ENCODE measurements at regions not wholly inside any gene's neighbourhood (a gene's known extent, or its start where the extent isn't known, plus 50 kb on each side); places are given as distances from the start of the nearest gene placed in this dataset.

GRCh38 chr22:48578138-48579042 is 1249.3 kb downstream of the BRD1 start:
- peak in 1 of 4 donors; percentile 61 for DNase-seq
- no peaks in the 10 kb centered on the region for H3K9me3 ChIP-seq
- H3K4me3 ChIP-seq: no peak overlapping the region
- peak overlapping the region in 1 of 2 donors; percentile 56 for H3K27ac ChIP-seq
- no peak for TF ChIP-seq CTCF (IDR thresholded peaks at IDR 0.05)
- peaks cover 15 to 67% of the 10 kb centered on the region in 2 donors for H3K27me3 ChIP-seq
- peaks cover 0 to 9% of the 10 kb centered on the region in 2 donors for H3K4me1 ChIP-seq
- intact Hi-C loops (cut with DNase I): loop anchor here in 1 of 2 donors (10.0 kb wide), 1 partner anchor 726 kb away; no protein-coding TSS in a partner anchor
- ATAC-seq: no peak
- no peaks in the 10 kb centered on the region for H3K36me3 ChIP-seq

GRCh38 chr22:48577691-48578090 is 1250.0 kb downstream of the BRD1 start:
- no peaks in the 10 kb centered on the region for H3K9me3 ChIP-seq
- H3K27ac ChIP-seq: no peak overlapping the region
- peaks cover 0 to 9% of the 10 kb centered on the region in 2 donors for H3K4me1 ChIP-seq
- peak in 1 of 4 donors; percentile 60 for DNase-seq
- no peaks in the 10 kb centered on the region for H3K36me3 ChIP-seq
- intact Hi-C loops (cut with DNase I): loop anchor here in 1 of 2 donors (10.0 kb wide), 1 partner anchor 727 kb away; no protein-coding TSS in a partner anchor
- no peak for ATAC-seq
- peaks cover 15 to 74% of the 10 kb centered on the region in 2 donors for H3K27me3 ChIP-seq
- no peak overlapping the region for H3K4me3 ChIP-seq
- TF ChIP-seq CTCF (IDR thresholded peaks at IDR 0.05): no peak

- TF ChIP-seq CTCF (IDR thresholded peaks at IDR 0.05): no peak
- H3K9me3 ChIP-seq: no peaks in the 10 kb centered on the region
- DNase-seq (peak in 1 of 4 donors; percentile 67), ATAC-seq (no peak)
- H3K4me3 ChIP-seq: peak overlapping the region in 1 of 2 donors; percentile 19
- H3K36me3 ChIP-seq: no peaks in the 10 kb centered on the region
- H3K4me1 ChIP-seq: peaks cover 0 to 9% of the 10 kb centered on the region in 2 donors
- intact Hi-C loops (cut with DNase I): loop anchor here in 1 of 2 donors (10.0 kb wide), 1 partner anchor 728 kb away; no protein-coding TSS in a partner anchor
- no peak overlapping the region for H3K27ac ChIP-seq
- H3K27me3 ChIP-seq: peaks cover 15 to 75% of the 10 kb centered on the region in 2 donors
These were observed 1250.5 kb downstream of the BRD1 start for GRCh38 chr22:48577014-48577690.

GRCh38 chr22:48576333-48577013 is 1251.2 kb downstream of the BRD1 start:
- peak in 3 of 4 donors; percentile 20 to 80 (median 32) for DNase-seq
- peak; percentile 60 for ATAC-seq
- Histone ChIP-seq H3K36me3 (no peaks in the 10 kb centered on the region), H3K4me3 (peak overlapping the region in 1 of 2 donors; percentile 19), H3K27me3 (peaks cover 15 to 75% of the 10 kb centered on the region in 2 donors), H3K27ac (no peak overlapping the region), H3K4me1 (peaks cover 0 to 9% of the 10 kb centered on the region in 2 donors), H3K9me3 (peaks cover 0 to 6% of the 10 kb centered on the region in 2 donors)
- peak in 1 of 2 donors; percentile 31 for TF ChIP-seq CTCF (IDR thresholded peaks at IDR 0.05)
- intact Hi-C loops (cut with DNase I): loop anchor here in 1 of 2 donors (10.0 kb wide), 1 partner anchor 728 kb away; no protein-coding TSS in a partner anchor

Measured in left lung (tissue), 4 donors.